Suppressor macrophage treated with lipopolysaccharide for 1 hour (primary cell): ENCODE measurements at regions not wholly inside any gene's neighbourhood (a gene's known extent, or its start where the extent isn't known, plus 50 kb on each side); places are given as distances from the start of the nearest gene placed in this dataset.
"Not testable (repeated sequence)": the region's sequence is repeated elsewhere in the genome, so short reads cannot be mapped to it uniquely, and the experiment has no call there.

Source experiments
- DNase-seq, 3 donors: peaks; one replicate each; pipeline ENCODE4 v3.0.0-alpha.2; 2020 to 2022

DNA sequence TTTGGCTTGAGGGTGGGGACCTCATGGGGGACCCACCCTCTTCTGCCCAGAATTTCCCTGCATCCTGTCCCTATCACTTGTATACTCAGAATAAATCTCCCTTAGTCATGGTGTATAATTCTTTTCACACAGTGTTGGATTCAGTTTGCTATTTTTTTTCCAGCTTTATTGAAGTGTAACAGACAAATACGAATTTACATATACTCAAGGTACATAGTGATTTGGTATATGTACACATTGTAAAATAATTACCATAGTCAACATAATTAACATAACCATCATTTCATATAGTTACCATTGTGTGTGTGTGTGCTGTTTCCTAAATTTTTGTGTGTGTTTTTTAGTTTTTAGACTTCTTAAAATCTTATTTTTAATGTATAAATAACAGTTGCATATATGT lies 269.9 kb downstream of the CNTNAP3 start:
- DNase-seq = not testable (repeated sequence)

DNA sequence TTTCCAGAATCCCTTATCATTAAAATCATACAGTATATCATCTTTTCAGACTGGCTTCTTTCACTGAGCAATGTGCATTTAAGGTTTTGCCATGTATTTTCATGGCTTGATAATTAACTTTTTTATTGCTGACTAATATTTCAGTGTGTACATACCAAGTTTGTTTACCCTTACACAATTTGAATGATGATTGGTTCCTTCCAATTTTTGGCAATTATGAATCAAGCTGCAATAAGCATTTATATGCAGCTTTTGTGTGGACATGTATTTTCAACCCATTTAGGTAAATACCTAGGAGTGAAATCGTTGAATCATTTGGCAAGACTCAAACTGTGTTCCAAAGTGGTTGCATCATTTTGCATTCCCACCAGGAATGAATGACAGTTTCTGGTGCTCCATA lies 272.8 kb downstream of the CNTNAP3 start:
- DNase-seq = not testable (repeated sequence)

DNA sequence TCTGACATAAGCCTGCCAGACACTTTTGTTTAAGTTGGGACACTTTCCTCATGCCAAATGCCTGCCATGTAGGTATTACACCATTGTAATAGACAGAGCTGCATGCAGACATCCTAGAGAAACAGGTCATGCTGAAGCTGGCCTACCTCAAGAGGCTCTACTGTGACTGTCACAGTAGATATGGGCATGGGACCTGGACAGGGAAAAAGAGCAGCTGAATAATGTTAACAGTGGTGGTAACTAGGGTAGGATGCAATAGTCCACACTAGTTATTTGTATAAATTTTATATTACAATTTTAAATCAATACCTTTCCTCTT lies 273.2 kb downstream of the CNTNAP3 start:
- not testable (repeated sequence) for DNase-seq

DNA sequence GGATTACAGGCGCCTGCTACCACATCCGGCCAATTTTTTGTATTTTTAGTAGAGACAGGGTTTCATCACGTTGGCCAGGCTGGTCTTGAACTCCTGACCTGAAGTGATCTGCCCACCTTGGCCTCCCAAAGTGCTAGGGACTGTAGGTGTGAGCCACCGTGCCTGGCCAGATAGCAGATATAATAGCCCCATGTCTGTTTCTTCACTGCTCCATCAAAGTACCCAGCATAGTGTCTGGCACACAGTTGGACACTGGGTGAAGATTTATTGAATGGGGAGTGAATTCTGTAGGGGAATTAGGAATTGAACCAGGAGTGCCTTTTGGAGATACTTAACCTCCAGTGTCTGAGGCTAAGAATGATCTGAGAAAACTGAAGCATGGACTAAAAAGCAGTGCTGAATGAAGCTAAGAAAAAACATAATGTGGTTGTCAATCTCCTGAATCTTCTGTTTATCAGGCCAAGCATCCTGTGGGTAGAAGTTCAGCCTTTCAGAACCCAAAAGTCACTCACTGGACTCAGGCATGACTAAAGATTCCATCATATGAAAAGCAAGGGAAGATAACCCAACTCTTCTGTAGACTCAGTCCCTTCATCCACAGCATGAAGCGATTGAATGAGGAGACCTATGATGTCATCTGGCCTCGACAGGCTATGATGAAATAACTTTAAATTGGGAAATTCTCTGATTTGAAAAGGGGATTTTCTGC lies 273.7 kb downstream of the CNTNAP3 start:
- not testable (repeated sequence) for DNase-seq

DNA sequence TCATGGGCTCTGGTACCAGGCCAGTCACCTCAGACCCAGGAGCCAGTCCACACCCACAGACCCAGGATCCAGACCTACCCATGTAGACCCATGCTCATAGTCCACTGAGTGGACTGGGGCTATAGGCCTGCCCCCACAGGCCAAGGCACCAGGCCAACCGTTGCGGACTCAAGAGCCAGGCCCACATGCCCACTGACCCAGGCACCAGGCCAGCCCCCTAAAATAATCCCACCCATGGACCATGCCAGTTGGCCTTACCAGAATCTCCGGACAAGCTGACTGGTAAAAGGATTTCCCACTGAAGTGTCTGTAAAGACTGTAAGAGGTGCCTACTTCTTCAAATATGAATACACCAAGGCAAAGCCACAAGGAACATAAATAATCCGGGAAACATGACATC lies 278.2 kb downstream of the CNTNAP3 start:
- not testable (repeated sequence) for DNase-seq

DNA sequence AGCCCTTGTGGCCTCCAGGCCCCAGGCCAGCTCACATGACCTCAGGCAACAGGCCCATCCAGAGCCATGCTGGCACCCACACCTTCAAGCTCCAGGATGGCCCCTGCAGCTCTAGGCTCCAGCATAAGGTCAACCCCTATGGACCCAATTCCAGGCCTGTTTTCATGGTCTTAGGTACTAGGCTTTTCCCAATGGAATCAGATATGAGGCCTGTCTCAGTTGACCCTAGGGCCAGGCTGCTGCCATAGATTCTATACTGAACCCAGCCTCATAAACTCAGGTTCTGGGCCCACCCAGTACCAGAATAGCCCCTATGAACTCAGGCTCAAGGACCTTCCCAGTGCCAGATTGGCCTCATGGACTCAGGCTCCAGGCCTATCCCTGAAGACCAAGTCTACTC lies 278.6 kb downstream of the CNTNAP3 start:
- not testable (repeated sequence) for DNase-seq

DNA sequence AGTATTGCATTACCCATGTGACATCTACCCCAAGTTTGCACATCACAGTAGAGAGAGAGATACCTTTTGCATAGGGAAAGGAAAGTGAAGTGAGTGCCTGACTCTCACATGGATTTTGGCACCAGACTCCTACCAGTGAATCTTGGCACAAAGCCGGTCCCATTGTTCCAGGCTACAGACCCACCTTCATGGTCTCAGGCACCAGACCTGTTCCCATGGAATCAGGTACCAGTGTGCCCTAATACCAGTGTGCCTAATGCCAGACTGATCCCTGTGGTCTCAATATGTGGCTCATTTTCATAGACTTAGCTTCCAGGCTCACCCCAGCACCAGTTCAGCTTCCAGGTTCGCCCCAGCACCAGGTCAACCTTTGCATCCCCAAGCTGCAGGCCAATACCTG lies 279.1 kb downstream of the CNTNAP3 start:
- not testable (repeated sequence) for DNase-seq

DNA sequence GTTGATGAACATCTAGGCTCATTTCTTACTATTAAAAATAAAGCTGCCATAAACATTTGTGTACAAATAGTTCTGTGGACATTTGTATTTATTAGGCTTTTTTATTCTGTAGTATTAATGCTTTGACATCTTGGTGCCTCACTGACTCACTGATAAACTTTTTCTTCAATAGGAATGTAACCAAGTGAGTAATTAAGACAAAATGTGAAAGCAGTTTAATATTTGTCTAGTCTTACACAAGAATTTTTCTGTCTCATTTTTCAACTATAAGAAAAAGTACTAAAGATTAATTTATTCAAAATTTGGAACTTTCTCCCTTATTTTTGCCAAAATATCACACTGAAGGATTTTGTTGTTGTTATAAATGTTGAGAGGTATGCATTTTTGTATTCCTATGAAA lies 282.2 kb downstream of the CNTNAP3 start:
- DNase-seq = not testable (repeated sequence)

DNA sequence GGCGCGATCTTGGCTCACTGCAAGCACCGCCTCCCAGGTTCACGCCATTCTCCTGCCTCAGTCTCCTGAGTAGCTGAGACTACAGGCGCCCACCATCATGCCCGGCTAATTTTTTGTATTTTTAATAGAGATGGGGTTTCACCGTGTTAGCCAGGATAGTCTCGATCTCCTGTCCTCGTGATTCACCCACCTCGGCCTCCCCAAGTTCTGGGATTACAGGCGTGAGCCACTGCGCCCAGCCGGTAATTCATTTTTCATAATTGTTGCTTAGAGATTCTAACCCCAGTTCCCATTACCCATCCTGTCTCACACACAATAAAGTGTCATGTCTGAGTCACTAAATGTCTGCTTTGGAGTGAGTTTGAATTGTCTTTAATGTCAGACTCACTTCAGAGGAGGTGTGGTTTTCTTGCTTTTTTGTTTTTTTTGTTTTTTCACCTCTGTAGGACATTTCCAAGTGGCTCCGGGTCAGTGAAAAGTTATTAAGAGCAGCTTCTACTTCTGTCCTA lies 281.2 kb upstream of the FAM240B start:
- DNase-seq = not testable (repeated sequence)

DNA sequence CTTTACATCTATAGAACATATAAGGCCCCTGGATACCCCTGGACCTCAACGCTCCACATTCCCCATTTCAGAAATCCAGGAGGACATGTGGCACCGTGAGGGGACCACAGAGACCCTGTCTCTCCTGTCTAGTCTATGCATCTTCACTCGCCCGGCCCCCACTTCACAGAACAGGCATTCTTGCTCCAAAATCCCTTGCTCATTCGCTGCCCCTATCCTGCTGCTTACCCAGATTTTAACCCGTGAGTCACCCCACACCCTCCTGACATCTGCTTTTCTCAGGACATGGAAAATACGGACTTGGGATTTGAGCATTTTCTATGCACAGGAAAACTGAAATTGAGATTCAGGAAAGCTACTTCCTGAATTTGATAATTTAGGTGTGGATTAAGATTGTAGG lies 279.3 kb upstream of the FAM240B start:
- DNase-seq = not testable (repeated sequence)

DNA sequence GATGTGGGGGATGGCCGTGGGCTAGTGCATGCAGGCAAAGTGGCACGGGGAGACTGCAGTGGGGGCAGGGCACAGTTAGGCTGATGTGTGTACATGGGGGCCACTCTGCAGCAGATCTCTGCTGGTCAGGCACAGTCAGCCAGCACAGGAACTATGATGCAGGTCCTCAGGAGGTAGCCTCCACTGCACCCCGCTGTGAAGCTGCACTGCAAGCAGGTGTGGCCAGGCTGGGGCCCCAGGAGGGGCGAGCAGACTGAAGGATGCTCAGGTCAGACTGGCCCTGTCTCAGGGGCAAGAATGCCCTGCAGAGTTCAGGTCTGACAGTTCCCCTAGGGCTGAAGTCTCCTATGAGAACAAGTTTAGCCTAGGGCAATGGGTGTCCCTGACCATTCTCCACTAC lies 273.8 kb upstream of the FAM240B start:
- not testable (repeated sequence) for DNase-seq

DNA sequence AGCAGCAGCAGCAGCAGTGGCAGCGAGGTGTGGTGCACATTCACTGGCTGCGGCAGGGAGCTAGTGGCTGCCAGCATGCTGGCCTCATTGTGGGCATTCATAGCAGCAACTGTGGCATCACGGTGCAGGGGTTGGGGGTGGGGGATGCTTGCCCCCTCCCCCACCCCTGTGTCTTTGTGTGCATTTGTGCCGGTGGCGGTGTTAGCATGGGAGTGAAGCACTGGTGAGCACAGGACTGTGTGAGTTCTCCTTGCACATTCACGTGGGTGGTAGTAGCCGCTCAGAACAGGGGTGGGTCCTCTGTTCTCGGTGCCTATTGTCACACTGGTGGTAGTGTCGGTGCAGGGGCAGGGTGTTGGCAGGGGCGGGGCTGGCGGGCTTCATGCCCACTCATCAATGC lies 273.2 kb upstream of the FAM240B start:
- DNase-seq = not testable (repeated sequence)

DNA sequence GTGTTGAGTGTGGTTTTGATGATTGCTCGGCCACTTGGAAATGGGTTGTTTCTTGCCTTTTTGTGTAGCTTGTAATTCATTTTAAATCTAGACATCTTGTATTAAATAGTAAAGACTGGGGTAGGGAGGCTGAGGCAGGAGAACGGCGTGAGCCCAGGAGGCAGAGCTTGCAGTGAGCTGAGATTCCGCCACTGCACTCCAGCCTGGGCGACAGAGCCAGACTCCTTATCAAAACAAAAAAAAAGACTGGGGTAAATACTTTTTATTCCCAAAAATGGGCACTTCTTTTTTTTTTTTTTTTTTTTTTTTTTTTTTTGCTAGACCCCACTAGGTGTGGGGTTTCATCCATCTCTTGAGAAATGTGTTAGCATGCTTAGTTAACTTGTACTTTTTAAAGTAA lies 258.8 kb upstream of the FAM240B start:
- DNase-seq = not testable (repeated sequence)

DNA sequence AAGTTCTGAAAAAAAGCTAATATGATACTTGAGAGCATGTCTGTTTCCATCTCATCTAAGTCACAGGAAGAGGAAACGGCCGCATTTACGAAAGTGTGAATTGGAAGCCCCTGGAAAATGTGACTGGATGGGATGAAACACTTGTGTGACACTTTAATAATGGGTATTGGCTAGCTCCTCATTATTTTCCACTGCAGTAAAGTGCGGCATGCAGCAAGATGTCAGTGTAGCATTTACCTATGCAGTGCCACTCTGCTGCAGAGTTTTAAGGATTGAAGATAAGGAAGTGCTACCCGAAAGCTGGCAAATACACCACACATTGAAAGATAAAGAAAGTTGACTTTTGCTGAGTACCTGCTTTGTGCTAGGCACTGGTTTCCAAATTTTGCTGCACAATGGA lies 249.5 kb upstream of the FAM240B start:
- not testable (repeated sequence) for DNase-seq

DNA sequence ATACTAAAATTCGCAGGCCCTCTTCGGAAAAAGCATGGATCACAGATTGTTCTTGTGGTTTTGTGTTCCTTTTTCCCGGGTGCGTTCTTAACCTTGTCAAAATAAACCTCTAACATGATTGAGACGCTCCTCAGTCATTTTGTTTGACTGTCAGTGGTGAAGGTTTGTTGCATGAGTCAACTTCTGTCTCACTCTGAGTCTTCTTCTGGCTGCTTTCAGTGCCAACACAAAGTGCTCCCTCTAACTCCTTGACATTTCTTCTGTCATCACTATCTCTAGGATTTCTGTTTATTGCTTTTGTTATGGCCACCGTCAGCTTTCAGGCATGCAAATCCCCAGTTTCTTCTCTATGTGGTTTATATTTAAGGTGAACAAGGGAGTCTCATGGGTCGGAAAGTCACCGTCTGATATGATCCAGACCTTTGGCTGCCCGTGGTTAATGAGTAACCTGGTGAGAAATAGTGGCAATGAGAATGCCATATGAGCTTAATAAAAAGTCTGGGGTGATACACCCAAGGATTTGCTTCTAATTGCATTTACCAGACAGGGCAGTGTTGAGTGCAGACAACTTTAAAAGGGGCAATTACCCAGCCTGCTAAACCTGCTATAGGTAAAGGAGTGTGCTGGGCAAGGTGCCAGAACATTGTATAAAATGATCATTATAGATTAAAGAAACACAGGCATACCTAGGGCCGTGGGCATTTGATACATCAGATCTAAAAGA lies 248.9 kb upstream of the FAM240B start:
- not testable (repeated sequence) for DNase-seq

DNA sequence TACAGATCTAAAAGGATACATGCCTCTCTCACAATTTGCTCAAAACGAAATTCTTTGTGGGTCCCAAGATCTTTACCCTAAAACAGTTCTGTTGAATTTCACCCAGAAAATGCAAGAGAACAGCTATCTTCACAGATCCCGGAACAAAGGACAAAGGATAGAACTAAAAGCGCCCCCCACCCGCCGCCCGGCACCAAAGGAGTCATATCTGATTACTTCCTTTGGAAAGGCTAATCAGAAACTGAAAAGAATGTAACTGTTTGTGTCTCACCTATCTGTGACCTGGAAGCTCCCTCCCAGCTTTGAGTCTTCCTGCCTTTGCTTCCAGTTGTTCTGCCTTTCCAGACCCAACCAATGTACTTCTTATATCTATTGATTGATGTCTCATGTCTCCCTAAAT lies 247.9 kb upstream of the FAM240B start:
- not testable (repeated sequence) for DNase-seq

DNA sequence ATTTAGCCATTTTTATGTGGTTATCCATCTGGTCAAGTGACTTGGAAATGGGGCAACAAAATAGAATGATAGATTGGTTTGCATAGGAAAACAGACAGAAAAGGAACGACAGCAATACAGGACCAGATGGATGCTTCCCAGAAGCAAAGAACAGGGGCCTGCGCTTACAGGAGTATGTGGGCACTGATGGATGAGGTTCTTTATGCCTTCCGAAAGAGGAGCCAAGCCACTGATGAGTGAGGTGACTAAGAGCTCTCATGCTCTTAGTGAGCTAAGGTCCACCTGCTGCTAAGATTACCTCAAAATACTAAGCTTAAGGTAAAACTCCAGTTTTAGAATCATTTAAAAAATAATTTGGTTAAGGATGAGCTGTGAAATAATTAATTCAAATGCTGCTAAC lies 247.4 kb upstream of the FAM240B start:
- not testable (repeated sequence) for DNase-seq

DNA sequence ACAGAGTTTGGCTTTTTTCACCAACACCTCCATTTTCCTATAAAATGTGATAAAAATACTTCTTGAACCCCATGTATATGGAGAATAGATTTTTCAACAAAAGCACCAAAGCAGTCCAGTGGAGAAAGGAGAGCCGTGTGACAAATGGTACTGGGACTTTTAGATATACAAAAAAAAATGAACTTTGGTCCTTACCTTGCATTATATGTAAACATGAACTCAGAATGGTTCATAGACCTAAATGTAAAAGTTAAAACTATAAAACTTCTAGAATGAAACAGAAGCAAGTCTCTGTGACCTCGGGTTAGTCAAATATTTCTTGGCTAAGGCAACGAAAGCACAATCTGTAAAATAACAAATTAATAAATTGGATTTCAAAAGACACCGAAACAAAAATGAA lies 239.9 kb upstream of the FAM240B start:
- DNase-seq = not testable (repeated sequence)

DNA sequence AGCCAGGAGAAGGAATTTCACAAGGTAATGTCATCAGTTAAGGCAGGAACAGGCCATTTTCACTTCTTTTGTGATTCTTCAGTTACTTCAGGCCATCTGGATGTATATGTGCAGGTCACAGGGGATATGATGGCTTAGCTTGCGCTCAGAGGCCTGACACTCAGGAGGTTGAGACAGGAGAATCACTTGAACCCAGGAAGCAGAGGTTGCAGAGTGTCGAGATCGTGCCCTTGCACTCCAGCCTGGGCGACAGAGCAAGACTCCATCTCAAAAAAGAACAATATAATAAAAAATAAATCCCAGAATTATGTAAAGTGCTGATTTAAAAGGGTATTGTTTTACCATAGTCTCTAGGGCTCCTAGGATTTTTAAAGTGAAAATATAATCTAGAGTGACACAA lies 235.9 kb upstream of the FAM240B start:
- not testable (repeated sequence) for DNase-seq

DNA sequence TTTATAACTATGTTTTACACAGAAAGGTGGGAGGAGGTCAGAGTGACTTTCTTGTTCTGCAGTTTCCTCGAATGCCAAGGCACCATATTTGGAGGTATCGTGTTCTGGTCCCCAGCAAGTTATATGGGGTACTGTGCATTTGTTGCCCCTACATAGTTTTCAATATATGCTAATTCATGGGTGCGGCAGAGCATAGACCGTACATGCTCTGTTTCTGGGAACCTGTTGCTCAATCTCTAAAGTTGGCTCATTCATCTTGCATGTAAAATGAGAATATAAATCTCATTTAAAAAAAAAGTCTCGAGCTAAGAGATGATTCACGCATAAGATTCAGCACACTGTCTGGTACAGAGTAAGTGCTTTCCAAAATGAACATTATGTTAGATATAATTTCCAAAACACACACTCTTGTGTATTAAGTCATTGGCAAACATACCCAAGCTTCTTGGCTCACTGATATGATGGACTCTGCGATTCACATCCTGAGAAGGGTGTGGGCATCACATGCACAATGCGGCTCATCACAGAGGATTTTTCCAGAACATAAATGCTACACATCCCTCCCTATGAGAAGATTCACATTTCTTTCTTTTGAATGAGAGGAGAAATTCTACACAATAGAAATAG lies 232.9 kb upstream of the FAM240B start:
- not testable (repeated sequence) for DNase-seq

DNA sequence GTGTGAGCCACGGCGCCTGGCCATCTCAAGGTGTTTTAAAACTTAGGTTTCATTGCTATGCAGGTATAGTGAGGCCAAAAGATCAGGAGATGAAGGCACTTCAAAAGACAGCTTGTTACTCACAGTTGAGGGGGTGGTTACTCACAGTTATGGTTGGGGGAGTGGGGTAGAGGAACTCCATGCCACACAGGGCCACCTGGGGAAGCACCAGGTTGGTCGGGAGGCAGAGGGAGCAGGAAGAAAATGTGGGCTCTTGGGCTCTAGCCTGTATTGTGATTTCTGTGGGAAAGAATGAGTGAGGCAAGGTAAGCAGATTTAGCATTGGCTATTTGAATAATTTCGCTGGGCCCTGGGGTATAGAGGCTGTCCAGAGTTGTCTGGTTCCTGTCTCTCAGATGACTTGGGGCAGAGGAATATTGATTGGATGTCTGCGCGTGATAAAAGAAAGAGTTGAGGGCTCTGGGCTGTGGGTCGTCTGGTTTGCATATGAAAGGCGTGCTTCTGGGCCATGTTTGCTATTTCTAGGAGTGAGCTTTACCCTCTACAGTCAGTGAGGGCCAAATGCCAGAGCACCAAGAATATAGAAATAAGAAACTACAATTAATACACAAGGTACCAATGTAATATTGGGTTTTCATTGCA lies 226.1 kb upstream of the FAM240B start:
- not testable (repeated sequence) for DNase-seq

DNA sequence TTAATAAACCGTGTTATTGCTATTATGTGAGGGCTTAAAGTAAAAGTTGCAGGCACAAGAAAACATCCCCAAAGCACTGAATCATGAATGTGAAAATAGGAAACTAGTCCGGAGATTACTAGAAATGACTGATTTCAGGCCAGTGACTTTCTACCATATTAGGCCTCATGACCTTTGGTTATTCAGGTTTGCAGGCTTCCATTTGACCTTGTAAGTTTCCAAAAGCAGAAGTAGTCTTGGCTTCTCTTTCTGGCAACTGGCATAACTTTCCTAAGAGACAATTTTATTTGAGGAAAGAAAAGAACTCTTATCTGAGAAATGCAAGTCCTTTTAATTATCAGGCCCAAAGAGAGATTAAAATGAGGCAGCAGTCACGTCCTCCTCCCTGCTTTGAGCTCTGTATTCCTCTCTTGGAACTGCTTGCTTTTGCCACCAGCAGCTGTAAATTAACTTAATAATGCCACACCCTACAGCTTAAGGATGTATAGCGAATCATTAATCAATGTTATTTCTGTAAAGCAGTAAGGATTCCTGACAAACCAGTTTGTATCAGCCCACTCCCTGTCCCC lies 225.0 kb upstream of the FAM240B start:
- not testable (repeated sequence) for DNase-seq

DNA sequence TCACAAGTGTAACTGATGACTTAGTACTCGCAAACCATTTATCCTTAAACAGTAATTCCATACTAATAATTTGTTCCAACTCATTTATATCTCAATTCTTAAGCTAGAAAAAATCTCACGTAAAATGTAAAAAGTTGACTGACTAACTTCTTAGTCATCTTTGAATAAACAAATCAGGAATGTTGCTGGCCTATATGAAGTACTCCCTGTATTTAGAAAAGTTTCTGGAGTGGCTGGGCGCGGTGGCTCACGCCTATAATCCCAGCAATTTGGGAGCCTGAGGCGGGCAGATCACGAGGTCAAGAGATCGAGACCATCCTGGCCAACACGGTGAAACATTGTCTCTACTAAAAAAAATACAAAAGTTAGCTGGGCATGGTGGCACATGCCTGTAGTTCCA lies 220.6 kb upstream of the FAM240B start:
- not testable (repeated sequence) for DNase-seq
